Vagina (tissue), 2 donors: ENCODE measurements at regions not wholly inside any gene's neighbourhood (a gene's known extent, or its start where the extent isn't known, plus 50 kb on each side); places are given as distances from the start of the nearest gene placed in this dataset.

Experiments used
- POLR2A ChIP-seq, 2 donors: fragments of 450-650 bp; IDR thresholded peaks; one replicate each; pipeline ENCODE4 v1.6.1; 2017; ENCODE audit warnings: antibody characterized with exemption in 2 of 2, mild to moderate bottlenecking in 2 of 2, moderate library complexity in 2 of 2
- TF ChIP-seq, protein P1 (sequence below), 3 experiments: fragments of 450-650 bp in 2 of 3; fragments of 200-600 bp in 1 of 3; sonication (generic) in 1 of 3; IDR thresholded peaks; one replicate each; pipeline ENCODE4 v1.5.1; 2017 to 2019; ENCODE audit warnings: antibody characterized with exemption in 3 of 3, mild to moderate bottlenecking in 2 of 3, moderate library complexity in 2 of 3

DNA sequence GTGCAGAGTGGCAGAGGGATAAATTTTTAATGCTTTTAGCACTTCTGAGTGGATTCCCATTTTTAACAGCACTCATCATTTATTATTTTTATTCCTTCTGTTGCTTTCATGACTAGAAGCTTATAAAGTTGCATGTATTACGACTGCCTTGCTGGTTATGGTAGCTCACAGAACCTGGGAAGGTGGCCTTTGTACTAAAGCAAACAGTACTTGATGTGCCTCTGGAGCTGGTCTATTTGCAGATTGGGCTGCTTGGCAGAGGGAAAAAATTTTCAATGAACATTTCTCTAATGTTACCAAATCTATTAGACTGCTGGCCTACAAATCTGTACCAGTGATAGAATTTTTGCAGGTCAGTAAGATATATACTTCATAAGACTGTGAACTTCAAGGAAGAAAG is 274.5 kb upstream of the C9orf72 start:
- TF ChIP-seq, protein P1, sequence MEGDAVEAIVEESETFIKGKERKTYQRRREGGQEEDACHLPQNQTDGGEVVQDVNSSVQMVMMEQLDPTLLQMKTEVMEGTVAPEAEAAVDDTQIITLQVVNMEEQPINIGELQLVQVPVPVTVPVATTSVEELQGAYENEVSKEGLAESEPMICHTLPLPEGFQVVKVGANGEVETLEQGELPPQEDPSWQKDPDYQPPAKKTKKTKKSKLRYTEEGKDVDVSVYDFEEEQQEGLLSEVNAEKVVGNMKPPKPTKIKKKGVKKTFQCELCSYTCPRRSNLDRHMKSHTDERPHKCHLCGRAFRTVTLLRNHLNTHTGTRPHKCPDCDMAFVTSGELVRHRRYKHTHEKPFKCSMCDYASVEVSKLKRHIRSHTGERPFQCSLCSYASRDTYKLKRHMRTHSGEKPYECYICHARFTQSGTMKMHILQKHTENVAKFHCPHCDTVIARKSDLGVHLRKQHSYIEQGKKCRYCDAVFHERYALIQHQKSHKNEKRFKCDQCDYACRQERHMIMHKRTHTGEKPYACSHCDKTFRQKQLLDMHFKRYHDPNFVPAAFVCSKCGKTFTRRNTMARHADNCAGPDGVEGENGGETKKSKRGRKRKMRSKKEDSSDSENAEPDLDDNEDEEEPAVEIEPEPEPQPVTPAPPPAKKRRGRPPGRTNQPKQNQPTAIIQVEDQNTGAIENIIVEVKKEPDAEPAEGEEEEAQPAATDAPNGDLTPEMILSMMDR (IDR thresholded peaks at IDR 0.05) = no peak
- no peak for TF ChIP-seq POLR2A (IDR thresholded peaks at IDR 0.05)
